Skeletal muscle satellite cell (primary cell): ENCODE measurements at regions not wholly inside any gene's neighbourhood (a gene's known extent, or its start where the extent isn't known, plus 50 kb on each side); places are given as distances from the start of the nearest gene placed in this dataset.

ENCODE experiments used
- H3K27me3 ChIP-seq: 2 replicates; pipeline ENCODE4 v1.7.0; 2013; ENCODE audit warnings: low read length; ENCODE audit not compliant: control insufficient read depth, insufficient read depth
- H3K36me3 ChIP-seq: 2 replicates; pipeline ENCODE4 v1.7.0; 2013; ENCODE audit warnings: mild to moderate bottlenecking, control low read depth, low read length; ENCODE audit not compliant: insufficient read depth
- H3K4me1 ChIP-seq: 2 replicates; pipeline ENCODE4 v1.7.0; 2013; ENCODE audit warnings: low read length; ENCODE audit not compliant: control insufficient read depth, insufficient read depth
- H3K4me2 ChIP-seq: 2 replicates; pipeline ENCODE4 v1.7.0; 2013; ENCODE audit warnings: mild to moderate bottlenecking, low read length
- H3K4me3 ChIP-seq: 2 replicates; pipeline ENCODE4 v1.7.0; 2013; ENCODE audit warnings: low read length
- H3K9ac ChIP-seq: 2 replicates; pipeline ENCODE4 v1.7.0; 2013; ENCODE audit warnings: mild to moderate bottlenecking, low read depth, low read length, moderate library complexity
- H3K9me3 ChIP-seq: replicated peaks from 2 replicates; pipeline ENCODE4 v1.7.0; 2013; ENCODE audit warnings: mild to moderate bottlenecking, control low read depth, low read length

GRCh38 chr1:80894921-80895320 is 905.8 kb upstream of the ADGRL2 start:
- no peaks in the 10 kb centered on the region for H3K9me3 ChIP-seq
- H3K4me1 ChIP-seq = no peaks in the 10 kb centered on the region
- no peaks in the 10 kb centered on the region for H3K27me3 ChIP-seq
- H3K4me3 ChIP-seq = no peak overlapping the region
- no peaks in the 10 kb centered on the region for H3K36me3 ChIP-seq
- H3K9ac ChIP-seq = no peak overlapping the region
- H3K4me2 ChIP-seq = no peak overlapping the region

- H3K4me2 ChIP-seq = no peak overlapping the region
- no peaks in the 10 kb centered on the region for H3K36me3 ChIP-seq
- H3K27me3 ChIP-seq = no peaks in the 10 kb centered on the region
- H3K9ac ChIP-seq = no peak overlapping the region
- H3K4me3 ChIP-seq = no peak overlapping the region
- H3K4me1 ChIP-seq = no peaks in the 10 kb centered on the region
- H3K9me3 ChIP-seq = no peaks in the 10 kb centered on the region
Observed at GRCh38 chr1:80893115-80893514, 907.6 kb upstream of the ADGRL2 start.

GRCh38 chr1:80892539-80892938 is 908.2 kb upstream of the ADGRL2 start:
- H3K4me2 ChIP-seq = no peak overlapping the region
- H3K36me3 ChIP-seq = no peaks in the 10 kb centered on the region
- no peaks in the 10 kb centered on the region for H3K4me1 ChIP-seq
- H3K9me3 ChIP-seq = peaks cover 4% of the 10 kb centered on the region
- no peaks in the 10 kb centered on the region for H3K27me3 ChIP-seq
- no peak overlapping the region for H3K9ac ChIP-seq
- no peak overlapping the region for H3K4me3 ChIP-seq

GRCh38 chr1:80891871-80892270 is 908.9 kb upstream of the ADGRL2 start:
- no peak overlapping the region for H3K4me3 ChIP-seq
- H3K4me2 ChIP-seq = no peak overlapping the region

GRCh38 chr1:80882553-80882952 is 918.2 kb upstream of the ADGRL2 start:
- no peak overlapping the region for H3K9ac ChIP-seq
- no peak overlapping the region for H3K4me2 ChIP-seq
- no peak overlapping the region for H3K4me3 ChIP-seq
- H3K4me1 ChIP-seq = no peaks in the 10 kb centered on the region
- H3K27me3 ChIP-seq = no peaks in the 10 kb centered on the region
- H3K36me3 ChIP-seq = no peaks in the 10 kb centered on the region
- H3K9me3 ChIP-seq = no peaks in the 10 kb centered on the region

More at GRCh38 chr1:80891871-80892270, 908.9 kb upstream of the ADGRL2 start:
- Histone ChIP-seq H3K27me3 (no peaks in the 10 kb centered on the region), H3K9ac (no peak overlapping the region), H3K9me3 (peaks cover 4% of the 10 kb centered on the region), H3K4me1 (no peaks in the 10 kb centered on the region), H3K36me3 (no peaks in the 10 kb centered on the region)

GRCh38 chr1:80878343-80878742 is 922.4 kb upstream of the ADGRL2 start:
- H3K9ac ChIP-seq = no peak overlapping the region
- no peak overlapping the region for H3K4me3 ChIP-seq
- no peaks in the 10 kb centered on the region for H3K36me3 ChIP-seq
- no peak overlapping the region for H3K4me2 ChIP-seq
- no peaks in the 10 kb centered on the region for H3K27me3 ChIP-seq
- H3K4me1 ChIP-seq = no peaks in the 10 kb centered on the region
- H3K9me3 ChIP-seq = no peaks in the 10 kb centered on the region

GRCh38 chr1:80876035-80876434 is 924.7 kb upstream of the ADGRL2 start:
- Histone ChIP-seq H3K4me2 (no peak overlapping the region), H3K27me3 (no peaks in the 10 kb centered on the region), H3K9ac (no peak overlapping the region), H3K4me3 (no peak overlapping the region), H3K36me3 (no peaks in the 10 kb centered on the region), H3K9me3 (no peaks in the 10 kb centered on the region), H3K4me1 (no peaks in the 10 kb centered on the region)

GRCh38 chr1:80869299-80869698 is 931.4 kb upstream of the ADGRL2 start:
- Histone ChIP-seq H3K27me3 (no peaks in the 10 kb centered on the region), H3K9me3 (no peaks in the 10 kb centered on the region), H3K4me3 (no peak overlapping the region), H3K4me2 (no peak overlapping the region), H3K36me3 (no peaks in the 10 kb centered on the region), H3K4me1 (no peaks in the 10 kb centered on the region), H3K9ac (no peak overlapping the region)

GRCh38 chr1:80847904-80848303 is 952.8 kb upstream of the ADGRL2 start:
- Histone ChIP-seq H3K27me3 (no peaks in the 10 kb centered on the region), H3K4me2 (no peak overlapping the region), H3K4me1 (no peaks in the 10 kb centered on the region), H3K36me3 (no peaks in the 10 kb centered on the region), H3K9ac (no peak overlapping the region), H3K4me3 (no peak overlapping the region), H3K9me3 (peaks cover 5% of the 10 kb centered on the region)

- Histone ChIP-seq H3K4me1 (no peaks in the 10 kb centered on the region), H3K36me3 (no peaks in the 10 kb centered on the region), H3K4me3 (no peak overlapping the region), H3K9ac (no peak overlapping the region), H3K4me2 (no peak overlapping the region), H3K9me3 (peaks cover 5% of the 10 kb centered on the region), H3K27me3 (no peaks in the 10 kb centered on the region)
Observed at GRCh38 chr1:80846966-80847365, 953.8 kb upstream of the ADGRL2 start.

- H3K9ac ChIP-seq = no peak overlapping the region
- no peaks in the 10 kb centered on the region for H3K4me1 ChIP-seq
- H3K4me3 ChIP-seq = no peak overlapping the region
- H3K9me3 ChIP-seq = peaks cover 7% of the 10 kb centered on the region
- H3K4me2 ChIP-seq = no peak overlapping the region
- no peaks in the 10 kb centered on the region for H3K36me3 ChIP-seq
- no peaks in the 10 kb centered on the region for H3K27me3 ChIP-seq
Observed at GRCh38 chr1:80842796-80843195, 957.9 kb upstream of the ADGRL2 start.

GRCh38 chr1:80841261-80841660 is 959.5 kb upstream of the ADGRL2 start:
- Histone ChIP-seq H3K4me3 (no peak overlapping the region), H3K9ac (no peak overlapping the region)

More at GRCh38 chr1:80841261-80841660, 959.5 kb upstream of the ADGRL2 start:
- Histone ChIP-seq H3K27me3 (no peaks in the 10 kb centered on the region), H3K4me1 (no peaks in the 10 kb centered on the region), H3K9me3 (peaks cover 8% of the 10 kb centered on the region), H3K36me3 (no peaks in the 10 kb centered on the region), H3K4me2 (no peak overlapping the region)
